ENCODE measurements at regions not wholly inside any gene's neighbourhood (a gene's known extent, or its start where the extent isn't known, plus 50 kb on each side); places are given as distances from the start of the nearest gene placed in this dataset.

- TF ChIP-seq IRF1 (CRISPR knock-in tag; IDR thresholded peaks at IDR 0.05): no peak
- TF ChIP-seq, protein P1, sequence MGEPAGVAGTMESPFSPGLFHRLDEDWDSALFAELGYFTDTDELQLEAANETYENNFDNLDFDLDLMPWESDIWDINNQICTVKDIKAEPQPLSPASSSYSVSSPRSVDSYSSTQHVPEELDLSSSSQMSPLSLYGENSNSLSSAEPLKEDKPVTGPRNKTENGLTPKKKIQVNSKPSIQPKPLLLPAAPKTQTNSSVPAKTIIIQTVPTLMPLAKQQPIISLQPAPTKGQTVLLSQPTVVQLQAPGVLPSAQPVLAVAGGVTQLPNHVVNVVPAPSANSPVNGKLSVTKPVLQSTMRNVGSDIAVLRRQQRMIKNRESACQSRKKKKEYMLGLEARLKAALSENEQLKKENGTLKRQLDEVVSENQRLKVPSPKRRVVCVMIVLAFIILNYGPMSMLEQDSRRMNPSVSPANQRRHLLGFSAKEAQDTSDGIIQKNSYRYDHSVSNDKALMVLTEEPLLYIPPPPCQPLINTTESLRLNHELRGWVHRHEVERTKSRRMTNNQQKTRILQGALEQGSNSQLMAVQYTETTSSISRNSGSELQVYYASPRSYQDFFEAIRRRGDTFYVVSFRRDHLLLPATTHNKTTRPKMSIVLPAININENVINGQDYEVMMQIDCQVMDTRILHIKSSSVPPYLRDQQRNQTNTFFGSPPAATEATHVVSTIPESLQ (CRISPR knock-in tag; IDR thresholded peaks at IDR 0.05): no peak
Observed at GRCh38 chr16:79970087-79970486, 369.6 kb upstream of the MAF start (continued).

GRCh38 chr16:79969458-79969857 lies 368.9 kb upstream of the MAF start:
- Mint-ChIP-seq H3K9me3 (peaks cover 12% of the 10 kb centered on the region), H3K27ac (no peak overlapping the region), H3K27me3 (ENCODE audit: low read depth) (no peaks in the 10 kb centered on the region), H3K4me1 (peaks cover 5% of the 10 kb centered on the region), H3K36me3 (no peaks in the 10 kb centered on the region), H3K4me3 (no peak overlapping the region)
- no peak for DNase-seq (ENCODE audit: low spot score)
- ChIA-PET CTCF (no interaction called here), POLR2A (no interaction called here)
- ATAC-seq: no peak
- no peak for TF ChIP-seq ZNF671 (CRISPR knock-in tag; IDR thresholded peaks at IDR 0.05)
- TF ChIP-seq ZNF263 (CRISPR knock-in tag; IDR thresholded peaks at IDR 0.05; ENCODE audit: low read depth): no peak
- no peak for TF ChIP-seq EMX1 (CRISPR knock-in tag; IDR thresholded peaks at IDR 0.05)
- no peak for TF ChIP-seq ZNF232 (CRISPR knock-in tag; IDR thresholded peaks at IDR 0.05)
- no peak for TF ChIP-seq NR1H2 (CRISPR knock-in tag; IDR thresholded peaks at IDR 0.05)
- TF ChIP-seq, protein P2, sequence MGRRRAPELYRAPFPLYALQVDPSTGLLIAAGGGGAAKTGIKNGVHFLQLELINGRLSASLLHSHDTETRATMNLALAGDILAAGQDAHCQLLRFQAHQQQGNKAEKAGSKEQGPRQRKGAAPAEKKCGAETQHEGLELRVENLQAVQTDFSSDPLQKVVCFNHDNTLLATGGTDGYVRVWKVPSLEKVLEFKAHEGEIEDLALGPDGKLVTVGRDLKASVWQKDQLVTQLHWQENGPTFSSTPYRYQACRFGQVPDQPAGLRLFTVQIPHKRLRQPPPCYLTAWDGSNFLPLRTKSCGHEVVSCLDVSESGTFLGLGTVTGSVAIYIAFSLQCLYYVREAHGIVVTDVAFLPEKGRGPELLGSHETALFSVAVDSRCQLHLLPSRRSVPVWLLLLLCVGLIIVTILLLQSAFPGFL (CRISPR knock-in tag; IDR thresholded peaks at IDR 0.05; ENCODE audit: borderline replicate concordance): no peak
- no peak for TF ChIP-seq NFE2L1 (CRISPR knock-in tag; IDR thresholded peaks at IDR 0.05)
- TF ChIP-seq, protein P3, sequence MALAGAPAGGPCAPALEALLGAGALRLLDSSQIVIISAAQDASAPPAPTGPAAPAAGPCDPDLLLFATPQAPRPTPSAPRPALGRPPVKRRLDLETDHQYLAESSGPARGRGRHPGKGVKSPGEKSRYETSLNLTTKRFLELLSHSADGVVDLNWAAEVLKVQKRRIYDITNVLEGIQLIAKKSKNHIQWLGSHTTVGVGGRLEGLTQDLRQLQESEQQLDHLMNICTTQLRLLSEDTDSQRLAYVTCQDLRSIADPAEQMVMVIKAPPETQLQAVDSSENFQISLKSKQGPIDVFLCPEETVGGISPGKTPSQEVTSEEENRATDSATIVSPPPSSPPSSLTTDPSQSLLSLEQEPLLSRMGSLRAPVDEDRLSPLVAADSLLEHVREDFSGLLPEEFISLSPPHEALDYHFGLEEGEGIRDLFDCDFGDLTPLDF (CRISPR knock-in tag; IDR thresholded peaks at IDR 0.05): no peak
- no peak for TF ChIP-seq ZNF317 (CRISPR knock-in tag; IDR thresholded peaks at IDR 0.05; ENCODE audit: borderline replicate concordance, low read depth)
- no peak for TF ChIP-seq PRRX2 (CRISPR knock-in tag; IDR thresholded peaks at IDR 0.05)
- no peak for TF ChIP-seq E2F5 (CRISPR knock-in tag; IDR thresholded peaks at IDR 0.05)
- TF ChIP-seq ZNF219 (CRISPR knock-in tag; IDR thresholded peaks at IDR 0.05; ENCODE audit: borderline replicate concordance): no peak
- TF ChIP-seq ATF2 (CRISPR knock-in tag; IDR thresholded peaks at IDR 0.05; ENCODE audit: borderline replicate concordance, low read depth): no peak
- no peak for TF ChIP-seq RELA (CRISPR knock-in tag; IDR thresholded peaks at IDR 0.05; ENCODE audit: borderline replicate concordance)
- TF ChIP-seq ELF4 (CRISPR knock-in tag; IDR thresholded peaks at IDR 0.05; ENCODE audit: low read depth): no peak
- no peak for TF ChIP-seq NFATC4 (CRISPR knock-in tag; IDR thresholded peaks at IDR 0.05)
- TF ChIP-seq, protein P4, sequence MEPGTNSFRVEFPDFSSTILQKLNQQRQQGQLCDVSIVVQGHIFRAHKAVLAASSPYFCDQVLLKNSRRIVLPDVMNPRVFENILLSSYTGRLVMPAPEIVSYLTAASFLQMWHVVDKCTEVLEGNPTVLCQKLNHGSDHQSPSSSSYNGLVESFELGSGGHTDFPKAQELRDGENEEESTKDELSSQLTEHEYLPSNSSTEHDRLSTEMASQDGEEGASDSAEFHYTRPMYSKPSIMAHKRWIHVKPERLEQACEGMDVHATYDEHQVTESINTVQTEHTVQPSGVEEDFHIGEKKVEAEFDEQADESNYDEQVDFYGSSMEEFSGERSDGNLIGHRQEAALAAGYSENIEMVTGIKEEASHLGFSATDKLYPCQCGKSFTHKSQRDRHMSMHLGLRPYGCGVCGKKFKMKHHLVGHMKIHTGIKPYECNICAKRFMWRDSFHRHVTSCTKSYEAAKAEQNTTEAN (CRISPR knock-in tag; IDR thresholded peaks at IDR 0.05): no peak

Data from WTC11 (cell line).